Loucy (cell line): ENCODE measurements at regions not wholly inside any gene's neighbourhood (a gene's known extent, or its start where the extent isn't known, plus 50 kb on each side); places are given as distances from the start of the nearest gene placed in this dataset.

Experiments used
- H2AFZ ChIP-seq: fragments of 200-600 bp; sonication (generic); 2 replicates; pipeline ENCODE4 v1.6.0; 2016; ENCODE audit warnings: antibody characterized with exemption, mild to moderate bottlenecking, low read length, moderate library complexity
- H3F3A ChIP-seq: fragments of 200-600 bp; 2 replicates; pipeline ENCODE4 v1.6.0; 2016; ENCODE audit warnings: antibody characterized with exemption, low read depth, mild to moderate bottlenecking
- H3K27me3 ChIP-seq: fragments of 200-600 bp; sonication (generic); 2 replicates; pipeline ENCODE4 v1.6.1; 2014; ENCODE audit warnings: low read length, mild to moderate bottlenecking; ENCODE audit not compliant: insufficient read depth, poor library complexity, severe bottlenecking
- H3K36me3 ChIP-seq: fragments of 200-600 bp; sonication (generic); 2 replicates; pipeline ENCODE4 v1.6.1; 2016; ENCODE audit warnings: low read length; ENCODE audit not compliant: insufficient read depth
- H3K4me1 ChIP-seq: fragments of 200-600 bp; sonication (generic); 2 replicates; pipeline ENCODE4 v1.5.1; 2014; ENCODE audit warnings: low read length, mild to moderate bottlenecking; ENCODE audit not compliant: insufficient read depth, poor library complexity, severe bottlenecking
- H3K4me2 ChIP-seq: fragments of 200-600 bp; sonication (generic); 2 replicates; pipeline ENCODE4 v1.6.0; 2014; ENCODE audit warnings: antibody characterized with exemption, low read length, low read depth, mild to moderate bottlenecking; ENCODE audit not compliant: poor library complexity, severe bottlenecking
- H3K4me3 ChIP-seq: fragments of 200-600 bp; sonication (generic); 2 replicates; pipeline ENCODE4 v1.5.1; 2014; ENCODE audit warnings: low read length, mild to moderate bottlenecking, mixed read lengths; ENCODE audit not compliant: poor library complexity, severe bottlenecking
- H3K79me2 ChIP-seq: fragments of 200-600 bp; sonication (generic); 2 replicates; pipeline ENCODE4 v1.6.1; 2014; ENCODE audit warnings: low read length; ENCODE audit not compliant: insufficient read depth
- H3K9ac ChIP-seq: fragments of 200-600 bp; sonication (generic); 2 replicates; pipeline ENCODE4 v1.6.0; 2014; ENCODE audit warnings: mild to moderate bottlenecking, low read depth, low read length, moderate library complexity; ENCODE audit not compliant: poor library complexity, severe bottlenecking
- H3K9me2 ChIP-seq: fragments of 200-600 bp; sonication (generic); replicated peaks from 2 replicates; pipeline ENCODE4 v1.6.1; 2016; ENCODE audit warnings: low read depth, low read length, mixed read lengths
- H3K9me3 ChIP-seq: fragments of 200-600 bp; sonication (generic); 2 replicates; pipeline ENCODE4 v1.6.1; 2014; ENCODE audit warnings: mild to moderate bottlenecking, antibody characterized with exemption, low read length, low read depth; ENCODE audit not compliant: insufficient read depth
- H4K20me1 ChIP-seq: fragments of 200-600 bp; sonication (generic); 2 replicates; pipeline ENCODE4 v1.6.0; 2014; ENCODE audit warnings: antibody characterized with exemption, low read length, mild to moderate bottlenecking; ENCODE audit not compliant: insufficient read depth, poor library complexity, severe bottlenecking
- CTCF ChIP-seq: fragments of 200-600 bp; sonication (generic); conservative IDR thresholded peaks from 2 replicates; pipeline ENCODE4 v1.5.1; 2014; ENCODE audit warnings: mild to moderate bottlenecking, antibody characterized with exemption, low read length
- EZH2phosphoT487 ChIP-seq: fragments of 200-600 bp; IDR thresholded peaks from 2 replicates; pipeline ENCODE4 v1.6.1; 2018; ENCODE audit warnings: antibody characterized with exemption, mild to moderate bottlenecking, moderate library complexity, borderline replicate concordance

GRCh38 chr3:89950772-89951171, 843.4 kb downstream of the EPHA3 start:
- Histone ChIP-seq H2AFZ (no peak overlapping the region), H3K4me2 (no peak overlapping the region), H3K27me3 (no peaks in the 10 kb centered on the region), H3K36me3 (no peaks in the 10 kb centered on the region), H3K4me3 (no peak overlapping the region), H4K20me1 (no peaks in the 10 kb centered on the region), H3K4me1 (no peaks in the 10 kb centered on the region), H3K79me2 (no peaks in the 10 kb centered on the region), H3F3A (no peaks in the 10 kb centered on the region), H3K9me3 (no peaks in the 10 kb centered on the region; the same call in 1 of the 2 replicates), H3K9me2 (no peaks in the 10 kb centered on the region), H3K9ac (no peak overlapping the region)
- TF ChIP-seq CTCF: no peak
- no peak for TF ChIP-seq EZH2phosphoT487

GRCh38 chr3:89954137-89954536, 846.7 kb downstream of the EPHA3 start:
- no peak for TF ChIP-seq CTCF
- Histone ChIP-seq H3K4me3 (no peak overlapping the region), H3K36me3 (no peaks in the 10 kb centered on the region), H3K27me3 (no peaks in the 10 kb centered on the region), H2AFZ (no peak overlapping the region), H3K9me3 (no peaks in the 10 kb centered on the region), H3K9me2 (no peaks in the 10 kb centered on the region), H4K20me1 (no peaks in the 10 kb centered on the region), H3K4me2 (no peak overlapping the region), H3K79me2 (no peaks in the 10 kb centered on the region), H3F3A (no peaks in the 10 kb centered on the region), H3K4me1 (no peaks in the 10 kb centered on the region), H3K9ac (no peak overlapping the region)

GRCh38 chr3:89955156-89955555, 847.7 kb downstream of the EPHA3 start:
- Histone ChIP-seq H3K27me3 (no peaks in the 10 kb centered on the region), H3K9me3 (no peaks in the 10 kb centered on the region), H3K4me1 (no peaks in the 10 kb centered on the region), H2AFZ (no peak overlapping the region), H3K4me3 (no peak overlapping the region), H3K79me2 (no peaks in the 10 kb centered on the region), H4K20me1 (no peaks in the 10 kb centered on the region), H3K9ac (no peak overlapping the region), H3K9me2 (no peaks in the 10 kb centered on the region), H3K4me2 (no peak overlapping the region), H3K36me3 (no peaks in the 10 kb centered on the region), H3F3A (no peaks in the 10 kb centered on the region)
- no peak for TF ChIP-seq CTCF
- no peak for TF ChIP-seq EZH2phosphoT487
